WTC11 (cell line): ENCODE measurements at regions not wholly inside any gene's neighbourhood (a gene's known extent, or its start where the extent isn't known, plus 50 kb on each side); places are given as distances from the start of the nearest gene placed in this dataset.

ENCODE experiments used
- ATAC-seq: fragments of 200-7000 bp; cut with Tn5 transposase; 2 replicates; pipeline ENCODE4 v1.10.0; 2021; ENCODE audit warnings: mild to moderate bottlenecking, moderate library complexity
- CTCF ChIA-PET: fragments of 300-600 bp; sonication (Branson Sonifier 250); formaldehyde crosslinking; loops from one replicate; lab custom pipeline; 2021; ENCODE audit warnings: antibody characterized with exemption; lab: Charles Lee
- POLR2A ChIA-PET: fragments of 350-600 bp; sonication (Branson Sonifier 250); formaldehyde crosslinking; loops from one replicate; lab custom pipeline; 2021; ENCODE audit warnings: antibody characterized with exemption; lab: Charles Lee
- DNase-seq: peaks from one replicate; pipeline ENCODE4 v3.0.0; 2021; ENCODE audit warnings: low spot score
- H3K27ac Mint-ChIP-seq: 2 replicates; pipeline ENCODE4 v1.8.0; 2021; ENCODE audit warnings: mixed read lengths
- H3K27me3 Mint-ChIP-seq: 2 replicates; pipeline ENCODE4 v1.8.0; 2021; ENCODE audit warnings: low read depth, mild to moderate bottlenecking, moderate library complexity, mixed read lengths
- H3K36me3 Mint-ChIP-seq: 2 replicates; pipeline ENCODE4 v1.8.0; 2021; ENCODE audit warnings: mixed read lengths
- H3K4me1 Mint-ChIP-seq: 2 replicates; pipeline ENCODE4 v1.8.0; 2022; ENCODE audit warnings: mixed read lengths
- H3K4me3 Mint-ChIP-seq: 2 replicates; pipeline ENCODE4 v1.8.0; 2021; ENCODE audit warnings: mild to moderate bottlenecking, moderate library complexity, mixed read lengths
- H3K9me3 Mint-ChIP-seq: 2 replicates; pipeline ENCODE4 v1.8.0; 2021; ENCODE audit warnings: mixed read lengths
- CREM ChIP-seq: sonication (generic); formaldehyde crosslinking; IDR thresholded peaks from 2 replicates; pipeline ENCODE4 v1.8.1; 2022; ENCODE audit warnings: mild to moderate bottlenecking, missing genetic modification reagents, moderate library complexity
- ETV6 ChIP-seq: sonication (generic); formaldehyde crosslinking; IDR thresholded peaks from 2 replicates; pipeline ENCODE4 v1.8.1; 2022; ENCODE audit warnings: mild to moderate bottlenecking, missing genetic modification reagents
- FOXK1 ChIP-seq: sonication (generic); formaldehyde crosslinking; IDR thresholded peaks from 2 replicates; pipeline ENCODE4 v1.8.0; 2022; ENCODE audit warnings: mild to moderate bottlenecking, moderate library complexity, missing genetic modification reagents
- HMGA2 ChIP-seq: fragments of 250-450 bp; sonication (Bioruptor Pico); IDR thresholded peaks from 2 replicates; pipeline ENCODE4 v1.4.0; 2021; ENCODE audit warnings: mild to moderate bottlenecking, moderate library complexity
- JAZF1 ChIP-seq: fragments of 250-450 bp; sonication (Bioruptor Pico); IDR thresholded peaks from 2 replicates; pipeline ENCODE4 v1.9.0; 2021; ENCODE audit warnings: moderate library complexity, mild to moderate bottlenecking, inconsistent platforms
- JUN ChIP-seq: sonication (generic); formaldehyde crosslinking; IDR thresholded peaks from 2 replicates; pipeline ENCODE4 v1.8.0; 2023; ENCODE audit warnings: mild to moderate bottlenecking, missing genetic modification reagents
- MXD4 ChIP-seq: fragments of 250-450 bp; sonication (Bioruptor Pico); IDR thresholded peaks from 2 replicates; pipeline ENCODE4 v1.8.0; 2021; ENCODE audit warnings: mild to moderate bottlenecking, moderate library complexity, borderline replicate concordance
- NFE2L1 ChIP-seq: sonication (generic); formaldehyde crosslinking; IDR thresholded peaks from 2 replicates; pipeline ENCODE4 v1.8.1; 2023; ENCODE audit warnings: missing genetic modification reagents
- NFYB ChIP-seq: sonication (generic); formaldehyde crosslinking; conservative IDR thresholded peaks from 2 replicates; pipeline ENCODE4 v1.8.0; 2022; ENCODE audit warnings: low read depth, missing genetic modification reagents
- OVOL2 ChIP-seq: fragments of 250-450 bp; sonication (Bioruptor Pico); IDR thresholded peaks from 2 replicates; pipeline ENCODE4 v1.9.0; 2021; ENCODE audit warnings: mild to moderate bottlenecking, borderline replicate concordance
- TEAD1 ChIP-seq: sonication (generic); formaldehyde crosslinking; IDR thresholded peaks from 2 replicates; pipeline ENCODE4 v1.8.0; 2022; ENCODE audit warnings: mild to moderate bottlenecking, missing genetic modification reagents
- ZNF138 ChIP-seq: sonication (generic); formaldehyde crosslinking; conservative IDR thresholded peaks from 2 replicates; pipeline ENCODE4 v1.8.1; 2022; ENCODE audit warnings: mild to moderate bottlenecking, moderate library complexity, missing genetic modification reagents
- ZNF219 ChIP-seq: sonication (generic); formaldehyde crosslinking; IDR thresholded peaks from 2 replicates; pipeline ENCODE4 v1.8.0; 2023; ENCODE audit warnings: missing genetic modification reagents, mild to moderate bottlenecking, borderline replicate concordance
- ZNF263 ChIP-seq: sonication (generic); formaldehyde crosslinking; IDR thresholded peaks from 2 replicates; pipeline ENCODE4 v1.8.1; 2022; ENCODE audit warnings: low read depth, mild to moderate bottlenecking, moderate library complexity, missing genetic modification reagents
- TF ChIP-seq, protein P1 (sequence below): fragments of 250-450 bp; sonication (Bioruptor Pico); IDR thresholded peaks from 2 replicates; pipeline ENCODE4 v1.9.0; 2021; ENCODE audit warnings: moderate library complexity, mild to moderate bottlenecking, inconsistent platforms, borderline replicate concordance
- TF ChIP-seq, protein P2 (sequence below): sonication (generic); formaldehyde crosslinking; IDR thresholded peaks from 2 replicates; pipeline ENCODE4 v1.8.0; 2022; ENCODE audit warnings: mild to moderate bottlenecking, missing genetic modification reagents
- TF ChIP-seq, protein P3 (sequence below): sonication (generic); formaldehyde crosslinking; conservative IDR thresholded peaks from 2 replicates; pipeline ENCODE4 v1.8.1; 2023; ENCODE audit warnings: mild to moderate bottlenecking, low read depth, missing genetic modification reagents, moderate library complexity
- TF ChIP-seq, protein P4 (sequence below): sonication (generic); formaldehyde crosslinking; IDR thresholded peaks from 2 replicates; pipeline ENCODE4 v1.8.1; 2022; ENCODE audit warnings: missing genetic modification reagents, borderline replicate concordance
- TF ChIP-seq, protein P5 (sequence below): fragments of 250-450 bp; sonication (Bioruptor Pico); IDR thresholded peaks from 2 replicates; pipeline ENCODE4 v2.1.2; 2022; ENCODE audit warnings: mild to moderate bottlenecking, moderate library complexity
- TF ChIP-seq, protein P6 (sequence below): fragments of 250-450 bp; sonication (Bioruptor Pico); IDR thresholded peaks from 2 replicates; pipeline ENCODE4 v1.9.0; 2021; ENCODE audit warnings: mild to moderate bottlenecking
- TF ChIP-seq, protein P7 (sequence below): sonication (generic); formaldehyde crosslinking; IDR thresholded peaks from 2 replicates; pipeline ENCODE4 v1.8.0; 2022; ENCODE audit warnings: mild to moderate bottlenecking, missing genetic modification reagents
- TF ChIP-seq, protein P8 (sequence below): sonication (generic); formaldehyde crosslinking; IDR thresholded peaks from 2 replicates; pipeline ENCODE4 v1.8.1; 2023; ENCODE audit warnings: mild to moderate bottlenecking, missing genetic modification reagents
- TF ChIP-seq, protein P9 (sequence below): sonication (generic); formaldehyde crosslinking; IDR thresholded peaks from 2 replicates; pipeline ENCODE4 v1.8.1; 2022; ENCODE audit warnings: mild to moderate bottlenecking, missing genetic modification reagents, moderate library complexity, borderline replicate concordance

DNA sequence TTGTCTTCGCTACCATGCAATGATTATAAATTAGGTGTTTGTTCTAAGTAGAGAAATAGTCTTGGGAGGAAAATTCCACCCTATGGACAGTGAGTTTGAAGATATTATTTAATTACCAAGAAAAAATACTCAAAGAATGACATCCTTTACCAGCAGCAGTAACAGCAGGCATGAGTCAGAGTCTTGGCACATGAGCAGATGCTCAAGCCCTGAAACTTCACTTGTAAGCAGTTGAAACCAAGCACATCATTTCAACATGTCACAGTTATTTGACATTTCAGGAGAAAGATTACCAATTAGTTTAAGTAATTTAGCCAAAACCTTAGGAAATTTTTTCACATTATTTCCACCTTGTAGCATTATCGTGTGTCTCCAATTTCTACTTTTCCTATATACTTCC, 99.2 kb downstream of the C12orf50 start:
- ATAC-seq, result no peak
- peaks cover 14% of the 10 kb centered on the region for H3K27me3 Mint-ChIP-seq
- TF ChIP-seq ZNF138 (CRISPR knock-in tag), result no peak
- TF ChIP-seq ZNF219 (CRISPR knock-in tag), result no peak
- no peak for TF ChIP-seq MXD4 (CRISPR knock-in tag)
- TF ChIP-seq NFE2L1 (CRISPR knock-in tag), result no peak
- no peak for TF ChIP-seq JAZF1 (CRISPR knock-in tag)
- TF ChIP-seq, protein P1, sequence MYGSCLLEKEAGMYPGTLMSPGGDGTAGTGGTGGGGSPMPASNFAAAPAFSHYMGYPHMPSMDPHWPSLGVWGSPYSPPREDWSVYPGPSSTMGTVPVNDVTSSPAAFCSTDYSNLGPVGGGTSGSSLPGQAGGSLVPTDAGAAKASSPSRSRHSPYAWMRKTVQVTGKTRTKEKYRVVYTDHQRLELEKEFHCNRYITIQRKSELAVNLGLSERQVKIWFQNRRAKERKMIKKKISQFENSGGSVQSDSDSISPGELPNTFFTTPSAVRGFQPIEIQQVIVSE (CRISPR knock-in tag), result no peak
- TF ChIP-seq FOXK1 (CRISPR knock-in tag), result no peak
- TF ChIP-seq, protein P2, sequence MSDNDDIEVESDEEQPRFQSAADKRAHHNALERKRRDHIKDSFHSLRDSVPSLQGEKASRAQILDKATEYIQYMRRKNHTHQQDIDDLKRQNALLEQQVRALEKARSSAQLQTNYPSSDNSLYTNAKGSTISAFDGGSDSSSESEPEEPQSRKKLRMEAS, result no peak
- TF ChIP-seq ZNF263 (CRISPR knock-in tag), result no peak
- TF ChIP-seq CREM (CRISPR knock-in tag), result no peak
- TF ChIP-seq, protein P3, sequence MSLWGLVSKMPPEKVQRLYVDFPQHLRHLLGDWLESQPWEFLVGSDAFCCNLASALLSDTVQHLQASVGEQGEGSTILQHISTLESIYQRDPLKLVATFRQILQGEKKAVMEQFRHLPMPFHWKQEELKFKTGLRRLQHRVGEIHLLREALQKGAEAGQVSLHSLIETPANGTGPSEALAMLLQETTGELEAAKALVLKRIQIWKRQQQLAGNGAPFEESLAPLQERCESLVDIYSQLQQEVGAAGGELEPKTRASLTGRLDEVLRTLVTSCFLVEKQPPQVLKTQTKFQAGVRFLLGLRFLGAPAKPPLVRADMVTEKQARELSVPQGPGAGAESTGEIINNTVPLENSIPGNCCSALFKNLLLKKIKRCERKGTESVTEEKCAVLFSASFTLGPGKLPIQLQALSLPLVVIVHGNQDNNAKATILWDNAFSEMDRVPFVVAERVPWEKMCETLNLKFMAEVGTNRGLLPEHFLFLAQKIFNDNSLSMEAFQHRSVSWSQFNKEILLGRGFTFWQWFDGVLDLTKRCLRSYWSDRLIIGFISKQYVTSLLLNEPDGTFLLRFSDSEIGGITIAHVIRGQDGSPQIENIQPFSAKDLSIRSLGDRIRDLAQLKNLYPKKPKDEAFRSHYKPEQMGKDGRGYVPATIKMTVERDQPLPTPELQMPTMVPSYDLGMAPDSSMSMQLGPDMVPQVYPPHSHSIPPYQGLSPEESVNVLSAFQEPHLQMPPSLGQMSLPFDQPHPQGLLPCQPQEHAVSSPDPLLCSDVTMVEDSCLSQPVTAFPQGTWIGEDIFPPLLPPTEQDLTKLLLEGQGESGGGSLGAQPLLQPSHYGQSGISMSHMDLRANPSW (CRISPR knock-in tag), result no peak
- TF ChIP-seq, all 79 proteins: peak for 0
- Mint-ChIP-seq H3K36me3 (no peaks in the 10 kb centered on the region), H3K9me3 (peaks cover 5% of the 10 kb centered on the region; the same call in 1 of the 2 replicates), H3K4me3 (no peak overlapping the region), H3K4me1 (no peaks in the 10 kb centered on the region), H3K27ac (no peak overlapping the region)
- ChIA-PET POLR2A (no interaction called here), CTCF (no interaction called here)
- no peak for DNase-seq

DNA sequence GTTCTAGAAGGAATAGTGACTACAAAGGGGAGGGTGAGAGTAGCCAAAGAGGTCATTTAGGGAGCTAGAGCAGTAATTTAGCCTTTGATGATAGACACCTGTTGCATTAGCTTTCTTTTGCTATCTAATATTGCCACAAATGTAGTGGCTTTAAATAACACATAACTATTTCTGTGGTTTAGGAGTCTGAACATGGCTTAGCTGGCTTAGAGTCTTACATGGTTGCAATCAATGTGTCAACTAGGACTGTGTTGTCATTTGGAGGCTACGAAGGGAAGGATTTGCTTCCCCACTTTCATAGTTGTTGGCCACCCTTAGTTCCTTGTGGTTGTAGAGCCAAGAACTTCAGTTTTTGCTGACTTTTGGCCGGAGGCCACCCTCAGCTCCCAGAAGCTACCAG, 99.9 kb downstream of the C12orf50 start:
- no peaks in the 10 kb centered on the region for H3K9me3 Mint-ChIP-seq
- no peaks in the 10 kb centered on the region for H3K4me1 Mint-ChIP-seq
- H3K36me3 Mint-ChIP-seq, result no peaks in the 10 kb centered on the region
- peaks cover 11% of the 10 kb centered on the region; the same call in 1 of the 2 replicates for H3K27me3 Mint-ChIP-seq
- no peak for DNase-seq
- no peak overlapping the region for H3K27ac Mint-ChIP-seq
- ATAC-seq, result no peak
- no peak overlapping the region for H3K4me3 Mint-ChIP-seq
- CTCF ChIA-PET, result no interaction called here
- POLR2A ChIA-PET, result no interaction called here
- TF ChIP-seq, protein P4, sequence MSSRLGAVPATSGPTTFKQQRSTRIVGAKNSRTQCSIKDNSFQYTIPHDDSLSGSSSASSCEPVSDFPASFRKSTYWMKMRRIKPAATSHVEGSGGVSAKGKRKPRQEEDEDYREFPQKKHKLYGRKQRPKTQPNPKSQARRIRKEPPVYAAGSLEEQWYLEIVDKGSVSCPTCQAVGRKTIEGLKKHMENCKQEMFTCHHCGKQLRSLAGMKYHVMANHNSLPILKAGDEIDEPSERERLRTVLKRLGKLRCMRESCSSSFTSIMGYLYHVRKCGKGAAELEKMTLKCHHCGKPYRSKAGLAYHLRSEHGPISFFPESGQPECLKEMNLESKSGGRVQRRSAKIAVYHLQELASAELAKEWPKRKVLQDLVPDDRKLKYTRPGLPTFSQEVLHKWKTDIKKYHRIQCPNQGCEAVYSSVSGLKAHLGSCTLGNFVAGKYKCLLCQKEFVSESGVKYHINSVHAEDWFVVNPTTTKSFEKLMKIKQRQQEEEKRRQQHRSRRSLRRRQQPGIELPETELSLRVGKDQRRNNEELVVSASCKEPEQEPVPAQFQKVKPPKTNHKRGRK (CRISPR knock-in tag), result no peak
- TF ChIP-seq TEAD1 (CRISPR knock-in tag) (no peak), OVOL2 (CRISPR knock-in tag) (no peak), ETV6 (CRISPR knock-in tag) (no peak), HMGA2 (CRISPR knock-in tag) (no peak), NFYB (CRISPR knock-in tag) (no peak), JUN (CRISPR knock-in tag) (no peak)
- TF ChIP-seq, protein P5, sequence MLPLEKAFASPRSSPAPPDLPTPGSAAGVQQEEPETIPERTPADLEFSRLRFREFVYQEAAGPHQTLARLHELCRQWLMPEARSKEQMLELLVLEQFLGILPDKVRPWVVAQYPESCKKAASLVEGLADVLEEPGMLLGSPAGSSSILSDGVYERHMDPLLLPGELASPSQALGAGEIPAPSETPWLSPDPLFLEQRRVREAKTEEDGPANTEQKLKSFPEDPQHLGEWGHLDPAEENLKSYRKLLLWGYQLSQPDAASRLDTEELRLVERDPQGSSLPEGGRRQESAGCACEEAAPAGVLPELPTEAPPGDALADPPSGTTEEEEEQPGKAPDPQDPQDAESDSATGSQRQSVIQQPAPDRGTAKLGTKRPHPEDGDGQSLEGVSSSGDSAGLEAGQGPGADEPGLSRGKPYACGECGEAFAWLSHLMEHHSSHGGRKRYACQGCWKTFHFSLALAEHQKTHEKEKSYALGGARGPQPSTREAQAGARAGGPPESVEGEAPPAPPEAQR, result no peak
- TF ChIP-seq, protein P6, sequence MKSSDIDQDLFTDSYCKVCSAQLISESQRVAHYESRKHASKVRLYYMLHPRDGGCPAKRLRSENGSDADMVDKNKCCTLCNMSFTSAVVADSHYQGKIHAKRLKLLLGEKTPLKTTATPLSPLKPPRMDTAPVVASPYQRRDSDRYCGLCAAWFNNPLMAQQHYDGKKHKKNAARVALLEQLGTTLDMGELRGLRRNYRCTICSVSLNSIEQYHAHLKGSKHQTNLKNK (CRISPR knock-in tag), result no peak
- TF ChIP-seq, protein P7, sequence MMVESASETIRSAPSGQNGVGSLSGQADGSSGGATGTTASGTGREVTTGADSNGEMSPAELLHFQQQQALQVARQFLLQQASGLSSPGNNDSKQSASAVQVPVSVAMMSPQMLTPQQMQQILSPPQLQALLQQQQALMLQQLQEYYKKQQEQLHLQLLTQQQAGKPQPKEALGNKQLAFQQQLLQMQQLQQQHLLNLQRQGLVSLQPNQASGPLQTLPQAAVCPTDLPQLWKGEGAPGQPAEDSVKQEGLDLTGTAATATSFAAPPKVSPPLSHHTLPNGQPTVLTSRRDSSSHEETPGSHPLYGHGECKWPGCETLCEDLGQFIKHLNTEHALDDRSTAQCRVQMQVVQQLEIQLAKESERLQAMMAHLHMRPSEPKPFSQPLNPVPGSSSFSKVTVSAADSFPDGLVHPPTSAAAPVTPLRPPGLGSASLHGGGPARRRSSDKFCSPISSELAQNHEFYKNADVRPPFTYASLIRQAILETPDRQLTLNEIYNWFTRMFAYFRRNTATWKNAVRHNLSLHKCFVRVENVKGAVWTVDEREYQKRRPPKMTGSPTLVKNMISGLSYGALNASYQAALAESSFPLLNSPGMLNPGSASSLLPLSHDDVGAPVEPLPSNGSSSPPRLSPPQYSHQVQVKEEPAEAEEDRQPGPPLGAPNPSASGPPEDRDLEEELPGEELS (CRISPR knock-in tag), result no peak
- TF ChIP-seq, protein P8, sequence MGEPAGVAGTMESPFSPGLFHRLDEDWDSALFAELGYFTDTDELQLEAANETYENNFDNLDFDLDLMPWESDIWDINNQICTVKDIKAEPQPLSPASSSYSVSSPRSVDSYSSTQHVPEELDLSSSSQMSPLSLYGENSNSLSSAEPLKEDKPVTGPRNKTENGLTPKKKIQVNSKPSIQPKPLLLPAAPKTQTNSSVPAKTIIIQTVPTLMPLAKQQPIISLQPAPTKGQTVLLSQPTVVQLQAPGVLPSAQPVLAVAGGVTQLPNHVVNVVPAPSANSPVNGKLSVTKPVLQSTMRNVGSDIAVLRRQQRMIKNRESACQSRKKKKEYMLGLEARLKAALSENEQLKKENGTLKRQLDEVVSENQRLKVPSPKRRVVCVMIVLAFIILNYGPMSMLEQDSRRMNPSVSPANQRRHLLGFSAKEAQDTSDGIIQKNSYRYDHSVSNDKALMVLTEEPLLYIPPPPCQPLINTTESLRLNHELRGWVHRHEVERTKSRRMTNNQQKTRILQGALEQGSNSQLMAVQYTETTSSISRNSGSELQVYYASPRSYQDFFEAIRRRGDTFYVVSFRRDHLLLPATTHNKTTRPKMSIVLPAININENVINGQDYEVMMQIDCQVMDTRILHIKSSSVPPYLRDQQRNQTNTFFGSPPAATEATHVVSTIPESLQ (CRISPR knock-in tag), result no peak
- TF ChIP-seq, protein P9, sequence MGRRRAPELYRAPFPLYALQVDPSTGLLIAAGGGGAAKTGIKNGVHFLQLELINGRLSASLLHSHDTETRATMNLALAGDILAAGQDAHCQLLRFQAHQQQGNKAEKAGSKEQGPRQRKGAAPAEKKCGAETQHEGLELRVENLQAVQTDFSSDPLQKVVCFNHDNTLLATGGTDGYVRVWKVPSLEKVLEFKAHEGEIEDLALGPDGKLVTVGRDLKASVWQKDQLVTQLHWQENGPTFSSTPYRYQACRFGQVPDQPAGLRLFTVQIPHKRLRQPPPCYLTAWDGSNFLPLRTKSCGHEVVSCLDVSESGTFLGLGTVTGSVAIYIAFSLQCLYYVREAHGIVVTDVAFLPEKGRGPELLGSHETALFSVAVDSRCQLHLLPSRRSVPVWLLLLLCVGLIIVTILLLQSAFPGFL (CRISPR knock-in tag), result no peak
